ENCODE measurements at regions not wholly inside any gene's neighbourhood (a gene's known extent, or its start where the extent isn't known, plus 50 kb on each side); places are given as distances from the start of the nearest gene placed in this dataset.

- TF ChIP-seq, protein P1, sequence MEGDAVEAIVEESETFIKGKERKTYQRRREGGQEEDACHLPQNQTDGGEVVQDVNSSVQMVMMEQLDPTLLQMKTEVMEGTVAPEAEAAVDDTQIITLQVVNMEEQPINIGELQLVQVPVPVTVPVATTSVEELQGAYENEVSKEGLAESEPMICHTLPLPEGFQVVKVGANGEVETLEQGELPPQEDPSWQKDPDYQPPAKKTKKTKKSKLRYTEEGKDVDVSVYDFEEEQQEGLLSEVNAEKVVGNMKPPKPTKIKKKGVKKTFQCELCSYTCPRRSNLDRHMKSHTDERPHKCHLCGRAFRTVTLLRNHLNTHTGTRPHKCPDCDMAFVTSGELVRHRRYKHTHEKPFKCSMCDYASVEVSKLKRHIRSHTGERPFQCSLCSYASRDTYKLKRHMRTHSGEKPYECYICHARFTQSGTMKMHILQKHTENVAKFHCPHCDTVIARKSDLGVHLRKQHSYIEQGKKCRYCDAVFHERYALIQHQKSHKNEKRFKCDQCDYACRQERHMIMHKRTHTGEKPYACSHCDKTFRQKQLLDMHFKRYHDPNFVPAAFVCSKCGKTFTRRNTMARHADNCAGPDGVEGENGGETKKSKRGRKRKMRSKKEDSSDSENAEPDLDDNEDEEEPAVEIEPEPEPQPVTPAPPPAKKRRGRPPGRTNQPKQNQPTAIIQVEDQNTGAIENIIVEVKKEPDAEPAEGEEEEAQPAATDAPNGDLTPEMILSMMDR (IDR thresholded peaks at IDR 0.05), result no peak
- TF ChIP-seq POLR2A (IDR thresholded peaks at IDR 0.05) (no peak), POLR2AphosphoS5 (IDR thresholded peaks at IDR 0.05) (no peak), EP300 (IDR thresholded peaks at IDR 0.05) (no peak)
Measured at GRCh38 chr5:68465133-68465532, 249.6 kb downstream of the PIK3R1 start.

All from upper lobe of left lung (tissue), 4 donors.